Activated naive CD4-positive, alpha-beta T cell treated with anti-CD3 and anti-CD28 coated beads for 36 hours (primary cell): ENCODE measurements at regions not wholly inside any gene's neighbourhood (a gene's known extent, or its start where the extent isn't known, plus 50 kb on each side); places are given as distances from the start of the nearest gene placed in this dataset.

Experiments used
- CTCF ChIA-PET: fragments of 350-600 bp; sonication (Branson Sonifier 250); formaldehyde crosslinking; loops from one replicate; lab custom pipeline; 2021; ENCODE audit warnings: antibody characterized with exemption; lab: Charles Lee
- DNase-seq: peaks from one replicate; pipeline ENCODE4 v3.0.0-alpha.2; 2020
- H3K27ac Mint-ChIP-seq: one replicate; pipeline ENCODE4 v1.8.0; 2021; ENCODE audit warnings: mild to moderate bottlenecking, mixed read lengths
- H3K27me3 Mint-ChIP-seq: one replicate; pipeline ENCODE4 v1.8.0; 2021; ENCODE audit warnings: low read depth, mixed read lengths
- H3K36me3 Mint-ChIP-seq: one replicate; pipeline ENCODE4 v1.8.0; 2021; ENCODE audit warnings: low read depth, mixed read lengths
- H3K4me1 Mint-ChIP-seq: one replicate; pipeline ENCODE4 v1.8.0; 2021; ENCODE audit warnings: low read depth, mixed read lengths
- H3K4me3 Mint-ChIP-seq: one replicate; pipeline ENCODE4 v1.8.0; 2021; ENCODE audit warnings: mild to moderate bottlenecking, moderate library complexity, mixed read lengths
- H3K9me3 Mint-ChIP-seq: one replicate; pipeline ENCODE4 v1.8.0; 2021; ENCODE audit warnings: mixed read lengths
- intact Hi-C: fragments of 100-400 bp; cut with micrococcal nuclease; formaldehyde crosslinking; loops from one replicate; pipeline ENCODE4 v1.15.1; 2023

- no peak for DNase-seq
- Mint-ChIP-seq H3K9me3 (no peaks in the 10 kb centered on the region), H3K36me3 (no peaks in the 10 kb centered on the region), H3K27ac (no peak overlapping the region), H3K4me3 (no peak overlapping the region), H3K27me3 (peaks cover 18% of the 10 kb centered on the region), H3K4me1 (no peaks in the 10 kb centered on the region)
- intact Hi-C loops, result no loop called here
- CTCF ChIA-PET, result no interaction called here
Observed at GRCh38 chr1:34478515-34479076, 276.3 kb upstream of the GJB5 start.

- Mint-ChIP-seq H3K36me3 (no peaks in the 10 kb centered on the region), H3K4me1 (no peaks in the 10 kb centered on the region), H3K27me3 (peaks cover 22% of the 10 kb centered on the region), H3K4me3 (no peak overlapping the region), H3K9me3 (no peaks in the 10 kb centered on the region), H3K27ac (no peak overlapping the region)
- DNase-seq, result no peak
- intact Hi-C loops, result no loop called here
- CTCF ChIA-PET, result no interaction called here
Observed at GRCh38 chr1:34479731-34480130, 275.1 kb upstream of the GJB5 start.

GRCh38 chr1:34488080-34488708, 266.7 kb upstream of the GJB5 start:
- Mint-ChIP-seq H3K27ac (no peak overlapping the region), H3K27me3 (peaks cover 12% of the 10 kb centered on the region), H3K9me3 (peaks cover 12% of the 10 kb centered on the region), H3K4me3 (no peak overlapping the region), H3K36me3 (no peaks in the 10 kb centered on the region), H3K4me1 (no peaks in the 10 kb centered on the region)
- DNase-seq, result no peak
- intact Hi-C loops, result no loop called here
- CTCF ChIA-PET, result no interaction called here

GRCh38 chr1:34500451-34500850, 254.4 kb upstream of the GJB5 start:
- peaks cover 12% of the 10 kb centered on the region for H3K27me3 Mint-ChIP-seq
- H3K4me3 Mint-ChIP-seq, result no peak overlapping the region
- no peaks in the 10 kb centered on the region for H3K9me3 Mint-ChIP-seq
- DNase-seq, result peak; percentile 42
- CTCF ChIA-PET, result interaction anchor here (1.0 kb wide), 1 partner anchor 11 kb away, joined by 3 read pairs; no protein-coding TSS in a partner anchor
- no peaks in the 10 kb centered on the region for H3K4me1 Mint-ChIP-seq
- H3K27ac Mint-ChIP-seq, result no peak overlapping the region
- intact Hi-C loops, result no loop called here
- H3K36me3 Mint-ChIP-seq, result no peaks in the 10 kb centered on the region

DNA sequence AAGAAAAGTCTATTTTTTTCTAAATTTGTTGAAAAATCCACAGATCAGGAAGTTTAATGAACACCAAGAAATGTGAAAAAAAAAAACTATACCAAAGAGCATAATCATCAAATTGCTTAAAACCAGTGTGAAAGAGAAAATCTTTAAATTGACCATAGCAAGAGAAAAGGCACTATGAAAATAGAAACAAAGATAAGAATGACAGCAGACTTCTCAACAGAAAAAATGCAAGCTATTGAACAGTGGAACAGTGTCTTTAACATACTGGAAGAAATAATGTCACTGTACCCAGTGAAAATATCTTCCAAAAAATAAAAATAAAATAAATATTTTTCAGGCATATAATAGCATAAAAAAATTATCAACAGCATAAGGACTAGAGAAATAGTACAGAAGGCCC, 243.0 kb upstream of the GJB5 start:
- H3K4me1 Mint-ChIP-seq, result no peaks in the 10 kb centered on the region

DNA sequence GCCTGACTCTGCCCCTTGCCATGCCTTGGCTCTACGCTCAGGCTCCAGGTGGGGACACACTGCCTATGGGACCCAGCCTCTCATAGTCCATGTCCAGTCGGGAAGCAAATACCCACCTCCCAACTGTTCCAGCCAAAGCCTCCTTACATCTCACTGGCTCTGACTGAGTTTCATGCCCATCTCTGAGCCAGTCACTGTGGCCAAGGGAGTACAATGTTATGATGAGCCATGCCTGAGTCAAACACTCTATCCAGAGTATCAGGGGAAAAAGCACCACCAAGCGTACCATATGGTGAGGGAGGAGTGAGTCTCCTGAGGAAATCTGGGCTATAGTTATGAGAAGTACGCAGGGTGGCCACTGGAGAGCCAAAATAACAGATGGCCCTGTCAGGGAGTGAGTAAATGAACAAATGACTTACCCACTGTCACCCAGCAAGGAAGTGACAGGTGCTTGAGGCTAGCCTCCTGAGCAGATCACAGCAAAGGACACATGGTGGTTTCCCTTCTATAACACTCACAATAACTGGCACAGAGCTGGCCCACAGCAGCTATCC, 236.6 kb upstream of the GJB5 start:
- H3K4me1 Mint-ChIP-seq, result no peaks in the 10 kb centered on the region
- intact Hi-C loops, result no loop called here
- peaks cover 2% of the 10 kb centered on the region for H3K27me3 Mint-ChIP-seq
- DNase-seq, result no peak
- no peak overlapping the region for H3K4me3 Mint-ChIP-seq
- peaks cover 1% of the 10 kb centered on the region for H3K9me3 Mint-ChIP-seq
- H3K36me3 Mint-ChIP-seq, result no peaks in the 10 kb centered on the region
- no peak overlapping the region for H3K27ac Mint-ChIP-seq
- CTCF ChIA-PET, result no interaction called here

More for the DNA sequence above, 243.0 kb upstream of the GJB5 start:
- CTCF ChIA-PET, result no interaction called here
- DNase-seq, result no peak
- intact Hi-C loops, result no loop called here
- Mint-ChIP-seq H3K27me3 (peaks cover 4% of the 10 kb centered on the region), H3K4me3 (no peak overlapping the region), H3K27ac (no peak overlapping the region), H3K36me3 (no peaks in the 10 kb centered on the region), H3K9me3 (peaks cover 21% of the 10 kb centered on the region)

DNA sequence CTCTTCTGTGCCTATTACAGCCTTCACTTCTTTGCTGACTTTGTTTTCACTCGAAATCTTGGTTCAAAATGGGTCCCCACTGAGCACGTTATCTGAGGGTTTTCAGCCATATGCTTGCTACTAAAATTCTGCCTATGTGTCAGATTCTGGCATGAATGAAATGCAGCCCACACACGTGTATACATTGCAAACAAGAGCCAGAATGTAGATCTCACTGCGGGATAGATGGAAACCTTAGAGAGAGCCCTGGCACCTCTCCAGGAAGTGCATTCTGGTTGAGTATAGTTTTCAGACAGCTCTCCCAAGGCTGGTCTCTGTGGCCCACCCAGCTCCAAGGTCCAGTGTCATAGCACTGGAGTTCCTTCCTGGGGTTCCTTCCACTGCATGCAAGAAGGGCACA, 234.7 kb upstream of the GJB5 start:
- no peak for DNase-seq
- no peaks in the 10 kb centered on the region for H3K36me3 Mint-ChIP-seq
- peaks cover 2% of the 10 kb centered on the region for H3K27me3 Mint-ChIP-seq
- no peak overlapping the region for H3K4me3 Mint-ChIP-seq
- H3K4me1 Mint-ChIP-seq, result no peaks in the 10 kb centered on the region
- H3K9me3 Mint-ChIP-seq, result peaks cover 1% of the 10 kb centered on the region
- intact Hi-C loops, result no loop called here
- CTCF ChIA-PET, result no interaction called here
- H3K27ac Mint-ChIP-seq, result no peak overlapping the region

DNA sequence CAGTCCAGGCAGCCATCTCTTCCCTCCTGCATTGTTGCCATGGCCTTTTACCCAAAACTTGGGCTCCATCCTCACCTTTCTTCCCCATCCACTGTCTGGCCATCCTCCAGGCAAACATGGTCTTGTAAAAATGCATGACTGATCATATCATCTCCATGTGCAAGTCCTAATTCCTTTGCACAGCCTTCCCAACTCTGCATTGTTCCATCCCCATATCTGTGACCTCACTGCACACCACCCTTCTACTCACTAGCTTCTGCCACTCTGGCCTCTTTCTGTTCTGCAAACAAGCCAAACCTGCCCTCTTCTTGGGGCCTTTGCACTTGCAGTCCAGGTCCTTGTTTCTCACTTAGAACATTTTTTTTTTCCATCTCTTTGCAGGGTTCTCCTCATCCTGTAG, 230.1 kb upstream of the GJB5 start:
- Mint-ChIP-seq H3K27ac (no peak overlapping the region), H3K4me3 (no peak overlapping the region), H3K27me3 (peaks cover 15% of the 10 kb centered on the region), H3K4me1 (no peaks in the 10 kb centered on the region), H3K9me3 (no peaks in the 10 kb centered on the region), H3K36me3 (no peaks in the 10 kb centered on the region)
- CTCF ChIA-PET, result no interaction called here
- intact Hi-C loops, result no loop called here
- DNase-seq, result no peak

DNA sequence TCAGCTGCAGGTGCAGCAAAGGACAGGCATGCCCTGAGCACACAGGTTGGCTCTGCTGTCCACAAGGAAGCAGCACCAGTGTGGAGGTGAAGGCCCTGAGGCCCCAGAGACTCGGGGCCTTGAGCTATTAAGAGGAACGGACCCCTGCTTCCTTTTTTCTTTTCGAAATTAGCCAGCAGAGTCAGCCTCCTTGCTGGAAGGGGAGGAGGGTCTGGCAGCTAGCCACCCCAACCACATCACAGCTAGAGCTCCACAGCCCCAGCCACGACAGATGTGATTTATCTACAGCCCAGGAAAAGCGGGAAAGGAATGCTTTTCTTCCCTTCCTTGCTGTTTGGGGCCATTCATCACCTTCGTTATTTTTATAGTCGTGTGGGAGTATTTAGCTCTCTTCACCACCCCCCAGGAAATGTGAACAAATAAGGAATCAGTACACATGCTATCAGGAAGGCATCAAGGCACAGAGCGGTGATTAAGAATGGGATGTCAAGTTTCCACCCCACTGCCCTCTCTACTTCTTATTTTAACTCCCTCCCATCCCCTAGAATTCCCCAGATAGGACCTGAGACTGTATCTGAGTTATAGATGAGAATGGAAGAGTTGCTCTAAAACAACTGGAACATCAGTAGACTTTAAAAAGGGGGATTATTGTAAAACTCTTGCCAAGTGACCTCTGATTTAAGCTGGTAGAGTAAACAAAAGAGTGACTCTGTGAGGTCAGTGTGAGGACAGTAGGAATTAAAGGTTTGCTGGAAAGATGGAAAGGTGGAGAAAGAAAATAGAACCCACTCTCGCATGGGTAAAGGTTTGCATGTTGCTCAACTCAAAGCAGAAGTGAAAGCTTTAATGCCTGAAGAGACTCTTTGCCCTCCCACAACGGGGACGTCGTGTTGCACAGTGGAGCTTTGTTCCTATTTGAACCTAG, 224.7 kb upstream of the GJB5 start:
- no peak for DNase-seq
- Mint-ChIP-seq H3K27me3 (peaks cover 25% of the 10 kb centered on the region), H3K4me1 (no peaks in the 10 kb centered on the region), H3K4me3 (no peak overlapping the region), H3K9me3 (no peaks in the 10 kb centered on the region), H3K27ac (no peak overlapping the region), H3K36me3 (no peaks in the 10 kb centered on the region)
- CTCF ChIA-PET, result interaction anchor here (0.6 kb wide), 1 partner anchor 255 kb away, joined by 4 read pairs; no protein-coding TSS in a partner anchor
- intact Hi-C loops, result no loop called here

- H3K27ac Mint-ChIP-seq, result no peak overlapping the region
- intact Hi-C loops, result no loop called here
- H3K4me1 Mint-ChIP-seq, result no peaks in the 10 kb centered on the region
- DNase-seq, result no peak
- H3K4me3 Mint-ChIP-seq, result no peak overlapping the region
- no peaks in the 10 kb centered on the region for H3K9me3 Mint-ChIP-seq
- H3K36me3 Mint-ChIP-seq, result no peaks in the 10 kb centered on the region
- CTCF ChIA-PET, result no interaction called here
- peaks cover 30% of the 10 kb centered on the region for H3K27me3 Mint-ChIP-seq
Observed at GRCh38 chr1:34532113-34532512, 222.7 kb upstream of the GJB5 start.

GRCh38 chr1:34538481-34538880, 216.4 kb upstream of the GJB5 start:
- Mint-ChIP-seq H3K27ac (no peak overlapping the region), H3K9me3 (no peaks in the 10 kb centered on the region), H3K27me3 (peaks cover 28% of the 10 kb centered on the region), H3K36me3 (no peaks in the 10 kb centered on the region), H3K4me3 (no peak overlapping the region), H3K4me1 (no peaks in the 10 kb centered on the region)
- intact Hi-C loops, result no loop called here
- CTCF ChIA-PET, result no interaction called here
- no peak for DNase-seq

GRCh38 chr1:34547046-34547674, 207.7 kb upstream of the GJB5 start:
- no peak overlapping the region for H3K27ac Mint-ChIP-seq
- H3K4me1 Mint-ChIP-seq, result no peaks in the 10 kb centered on the region
- H3K36me3 Mint-ChIP-seq, result no peaks in the 10 kb centered on the region
- H3K4me3 Mint-ChIP-seq, result no peak overlapping the region
- CTCF ChIA-PET, result interaction anchor here (0.7 kb wide), 1 partner anchor 201 kb away, joined by 3 read pairs; no protein-coding TSS in a partner anchor
- no peaks in the 10 kb centered on the region for H3K9me3 Mint-ChIP-seq
- peaks cover 18% of the 10 kb centered on the region for H3K27me3 Mint-ChIP-seq
- intact Hi-C loops, result no loop called here
- no peak for DNase-seq
